ENCODE measurements at regions not wholly inside any gene's neighbourhood (a gene's known extent, or its start where the extent isn't known, plus 50 kb on each side); places are given as distances from the start of the nearest gene placed in this dataset.
"Not testable (repeated sequence)": the region's sequence is repeated elsewhere in the genome, so short reads cannot be mapped to it uniquely, and the experiment has no call there.

DNA sequence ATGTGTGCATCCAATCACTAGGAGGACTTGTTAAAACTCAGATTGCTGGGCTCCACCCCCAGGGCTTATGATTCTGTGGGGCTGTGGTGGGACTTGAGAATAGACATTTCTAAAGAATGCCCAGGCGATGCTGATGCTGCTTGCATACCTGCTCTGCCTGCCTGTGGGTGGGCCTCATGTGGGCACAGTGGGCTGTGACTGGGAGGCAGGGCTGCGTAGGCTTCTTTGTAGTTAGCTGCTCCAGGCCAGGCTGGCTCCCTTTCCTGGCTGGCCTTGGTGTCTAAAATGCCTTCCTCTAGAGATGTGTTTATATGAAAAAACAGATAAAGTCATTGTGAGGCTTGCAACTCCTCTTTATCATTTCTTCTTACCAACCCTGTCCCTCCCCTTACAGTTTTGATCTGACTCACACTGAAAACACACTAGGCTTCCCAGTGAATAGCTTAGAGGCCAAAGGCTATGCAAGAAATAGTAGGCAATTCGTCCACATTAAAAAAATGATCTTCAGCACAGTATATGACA is 495.5 kb upstream of the MAP3K7 start:
- DNase-seq (no peak), ATAC-seq (replicated peaks) (no peak)
- Mint-ChIP-seq H3K27ac (no peak overlapping the region), H3K27me3 (no peaks in the 10 kb centered on the region), H3K36me3 (ENCODE audit: insufficient read depth) (no peaks in the 10 kb centered on the region), H3K9me3 (no peaks in the 10 kb centered on the region), H3K4me1 (ENCODE audit: low read depth in 2 of 2) (peaks cover 0 to 1% of the 10 kb centered on the region in 2 donors), H3K4me3 (no peak overlapping the region)

DNA sequence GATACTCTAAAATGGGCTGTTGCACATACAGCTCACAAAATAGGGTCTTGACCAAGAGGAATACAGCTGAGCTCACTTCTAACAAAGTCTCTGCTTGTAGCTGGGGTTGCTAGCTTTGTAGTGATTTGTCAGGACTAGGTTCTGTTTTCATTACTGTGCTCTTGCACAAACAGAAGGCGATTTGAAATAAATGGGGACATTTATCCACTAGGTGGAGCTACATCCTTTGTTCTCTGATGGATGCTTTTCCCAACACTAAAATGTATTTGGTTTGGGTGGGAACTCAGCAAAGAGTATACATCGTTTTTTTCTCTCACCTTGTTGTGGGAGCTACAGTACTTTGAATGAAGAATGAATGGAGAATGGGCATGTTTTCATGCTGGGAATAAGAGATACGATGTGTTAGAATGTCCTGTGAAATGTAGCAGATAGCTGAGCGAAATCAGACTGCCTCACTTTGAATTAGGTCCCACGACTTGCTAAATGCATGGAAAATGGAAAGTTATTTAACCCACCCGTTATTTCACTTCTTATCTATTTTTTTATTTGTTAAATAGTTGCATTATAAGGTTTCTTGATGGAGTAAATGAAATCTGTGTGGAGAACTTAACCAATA is 494.7 kb upstream of the MAP3K7 start:
- Mint-ChIP-seq H3K36me3 (ENCODE audit: insufficient read depth) (no peaks in the 10 kb centered on the region), H3K27ac (no peak overlapping the region), H3K4me3 (no peak overlapping the region), H3K9me3 (no peaks in the 10 kb centered on the region), H3K4me1 (ENCODE audit: low read depth in 2 of 2) (peaks cover 0 to 1% of the 10 kb centered on the region in 2 donors), H3K27me3 (no peaks in the 10 kb centered on the region)
- no peak for DNase-seq
- no peak for ATAC-seq (replicated peaks)

DNA sequence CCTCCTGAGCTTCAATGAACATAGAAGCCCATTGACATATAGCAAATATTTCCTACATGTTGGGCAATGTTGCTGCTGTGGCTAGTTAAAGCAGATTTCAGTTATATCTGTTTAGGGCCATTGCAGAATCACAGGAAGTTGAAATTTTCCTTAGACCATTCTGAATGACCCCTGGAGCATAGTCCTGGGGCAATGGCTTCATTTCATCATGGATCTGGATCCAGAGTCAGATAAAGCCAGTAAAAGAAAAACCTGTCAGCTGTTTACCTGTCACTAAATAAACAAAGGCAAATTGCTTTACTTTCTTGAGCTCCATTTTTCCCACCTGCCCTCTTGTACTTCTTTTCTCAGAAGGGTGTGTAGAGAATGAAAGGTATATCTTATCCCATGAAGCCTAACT is 494.0 kb upstream of the MAP3K7 start:
- no peaks in the 10 kb centered on the region for H3K9me3 Mint-ChIP-seq
- no peaks in the 10 kb centered on the region for H3K36me3 Mint-ChIP-seq (ENCODE audit: insufficient read depth)
- ATAC-seq (replicated peaks) (no peak), DNase-seq (no peak)
- no peak overlapping the region for H3K4me3 Mint-ChIP-seq
- H3K27me3 Mint-ChIP-seq = no peaks in the 10 kb centered on the region
- H3K27ac Mint-ChIP-seq = no peak overlapping the region
- H3K4me1 Mint-ChIP-seq (ENCODE audit: low read depth in 2 of 2) = peaks cover 0 to 1% of the 10 kb centered on the region in 2 donors

DNA sequence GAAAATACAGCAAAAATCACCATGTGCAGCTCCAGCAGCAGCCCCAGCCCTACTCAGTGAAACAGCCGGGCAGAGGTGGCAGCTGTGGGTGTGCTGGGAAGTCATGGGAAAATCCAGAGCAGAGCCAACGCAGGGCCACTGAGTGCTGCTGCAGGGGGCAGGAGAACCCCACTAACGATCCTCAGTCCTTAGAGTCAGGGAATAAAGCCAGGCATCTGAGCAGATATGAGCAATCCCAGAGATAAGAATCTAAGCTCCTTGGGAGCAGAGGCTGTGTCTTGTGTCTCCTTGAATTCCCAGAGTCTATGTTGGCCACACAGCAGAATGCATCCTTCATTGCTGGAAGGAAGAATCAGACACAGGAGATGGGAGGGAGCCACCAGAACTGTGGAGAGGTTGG is 493.1 kb upstream of the MAP3K7 start:
- Mint-ChIP-seq H3K27me3 (no peaks in the 10 kb centered on the region), H3K36me3 (ENCODE audit: insufficient read depth) (no peaks in the 10 kb centered on the region), H3K4me1 (ENCODE audit: low read depth in 2 of 2) (peaks cover 0 to 1% of the 10 kb centered on the region in 2 donors), H3K27ac (no peak overlapping the region), H3K9me3 (no peaks in the 10 kb centered on the region), H3K4me3 (no peak overlapping the region)
- ATAC-seq (replicated peaks) = no peak
- DNase-seq = no peak

DNA sequence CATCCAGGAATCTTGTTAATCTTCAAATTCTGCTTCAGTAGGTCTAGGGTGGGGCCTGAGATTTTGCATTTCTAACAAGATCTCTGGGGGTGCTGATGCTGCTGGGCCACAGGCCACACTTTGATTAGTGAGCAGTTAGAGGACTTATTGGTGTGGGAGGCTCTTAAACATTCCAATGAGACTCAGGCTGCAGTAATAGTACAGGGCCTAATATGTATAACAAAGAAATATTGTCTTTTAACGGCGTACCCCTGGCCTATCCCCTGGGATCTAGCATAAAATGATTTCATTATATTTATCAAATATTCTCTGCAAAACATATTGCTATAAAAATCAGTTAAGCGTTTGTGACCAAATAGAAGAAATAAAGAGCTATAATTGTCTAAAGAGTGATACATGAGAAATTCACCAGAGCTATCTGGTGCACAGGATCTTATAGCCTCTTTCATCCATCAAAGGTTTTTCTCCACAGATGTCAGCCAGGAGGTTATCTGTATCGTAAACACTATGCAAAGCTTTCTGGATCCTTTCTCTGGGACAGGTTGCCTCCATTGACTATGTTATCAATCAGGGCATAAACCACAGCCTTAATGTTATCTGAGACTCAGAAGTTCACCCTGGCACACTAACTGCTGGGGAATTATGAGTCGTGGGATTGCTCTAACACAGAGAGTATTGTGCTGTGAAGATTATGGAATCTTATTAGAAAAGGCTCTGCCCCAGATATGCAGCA is 488.5 kb upstream of the MAP3K7 start:
- Mint-ChIP-seq H3K27me3 (no peaks in the 10 kb centered on the region), H3K27ac (no peak overlapping the region), H3K4me1 (ENCODE audit: low read depth in 2 of 2) (no peaks in the 10 kb centered on the region), H3K4me3 (no peak overlapping the region), H3K36me3 (ENCODE audit: insufficient read depth) (no peaks in the 10 kb centered on the region), H3K9me3 (peaks cover 0 to 3% of the 10 kb centered on the region in 2 donors)
- DNase-seq = no peak
- ATAC-seq (replicated peaks) = no peak

DNA sequence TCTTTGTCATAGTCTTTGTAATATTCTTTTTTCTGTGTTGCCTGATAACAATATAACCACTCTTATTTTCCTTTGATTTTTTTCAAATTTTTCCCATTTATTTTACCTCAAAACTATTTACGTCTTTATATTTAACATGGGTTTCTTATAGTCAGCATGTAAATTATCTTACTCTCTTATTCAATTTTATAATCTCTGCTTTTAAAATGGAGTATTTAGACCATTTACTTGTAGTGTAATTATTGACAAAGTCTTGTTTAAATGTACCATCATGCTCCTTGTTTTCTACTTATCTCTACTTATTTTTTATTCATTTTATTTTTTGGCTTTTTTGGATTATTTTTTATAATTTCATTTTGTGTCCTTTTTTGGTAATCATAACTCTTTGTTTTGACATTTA is 476.5 kb upstream of the MAP3K7 start:
- Mint-ChIP-seq H3K4me1 (ENCODE audit: low read depth in 2 of 2) (no peaks in the 10 kb centered on the region), H3K36me3 (ENCODE audit: insufficient read depth) (no peaks in the 10 kb centered on the region), H3K27me3 (no peaks in the 10 kb centered on the region), H3K27ac (no peak overlapping the region), H3K9me3 (peaks cover 0 to 7% of the 10 kb centered on the region in 2 donors), H3K4me3 (no peak overlapping the region)
- ATAC-seq (replicated peaks) (no peak), DNase-seq (no peak)

DNA sequence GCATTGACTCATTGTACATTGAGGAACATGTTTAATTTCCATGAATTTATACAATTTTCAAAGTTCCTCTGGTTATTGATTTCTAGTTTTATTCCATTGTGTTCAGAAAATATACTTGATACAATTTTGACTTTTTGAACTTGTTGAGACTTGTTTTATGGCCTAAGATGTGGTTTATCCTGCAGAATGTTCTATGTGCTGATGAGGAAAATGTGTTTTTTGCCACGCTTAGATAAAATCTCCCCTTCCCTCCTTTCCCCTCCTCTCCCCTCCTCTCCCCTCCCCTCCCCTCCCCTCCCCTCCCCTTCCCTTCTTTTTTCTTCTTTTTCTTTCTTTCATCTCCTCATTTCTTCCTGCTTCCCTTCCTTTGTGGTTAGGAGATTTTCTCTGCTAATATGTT is 470.8 kb upstream of the MAP3K7 start:
- Mint-ChIP-seq H3K4me3 (no peak overlapping the region), H3K27me3 (no peaks in the 10 kb centered on the region), H3K9me3 (peaks cover 9 to 12% of the 10 kb centered on the region in 2 donors), H3K36me3 (ENCODE audit: insufficient read depth) (no peaks in the 10 kb centered on the region), H3K27ac (no peak overlapping the region), H3K4me1 (ENCODE audit: low read depth in 2 of 2) (no peaks in the 10 kb centered on the region)
- DNase-seq = no peak
- ATAC-seq (replicated peaks) = no peak

DNA sequence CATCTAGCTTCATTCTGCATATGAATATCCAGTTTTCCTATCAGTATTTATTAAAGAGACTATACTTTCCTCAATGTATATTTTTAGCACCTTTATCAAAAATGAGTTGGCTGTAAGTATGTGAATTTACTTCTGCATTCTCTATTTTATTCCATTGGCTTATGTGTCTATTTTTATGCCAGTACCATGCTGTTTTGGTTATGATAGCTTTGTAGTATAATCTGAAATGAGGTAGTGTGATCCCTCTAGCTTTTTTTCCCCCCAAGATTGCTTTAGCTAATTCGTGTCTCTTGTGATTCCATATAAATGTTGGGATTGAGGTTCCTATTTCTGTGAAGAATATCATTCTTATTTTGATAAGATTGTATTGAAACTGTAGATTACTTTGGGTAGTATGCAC is 469.1 kb upstream of the MAP3K7 start:
- Mint-ChIP-seq H3K36me3 (ENCODE audit: insufficient read depth) (no peaks in the 10 kb centered on the region), H3K4me3 (no peak overlapping the region), H3K4me1 (ENCODE audit: low read depth in 2 of 2) (no peaks in the 10 kb centered on the region), H3K9me3 (peaks cover 6 to 12% of the 10 kb centered on the region in 2 donors), H3K27ac (no peak overlapping the region), H3K27me3 (no peaks in the 10 kb centered on the region)
- DNase-seq (no peak), ATAC-seq (replicated peaks) (no peak)

DNA sequence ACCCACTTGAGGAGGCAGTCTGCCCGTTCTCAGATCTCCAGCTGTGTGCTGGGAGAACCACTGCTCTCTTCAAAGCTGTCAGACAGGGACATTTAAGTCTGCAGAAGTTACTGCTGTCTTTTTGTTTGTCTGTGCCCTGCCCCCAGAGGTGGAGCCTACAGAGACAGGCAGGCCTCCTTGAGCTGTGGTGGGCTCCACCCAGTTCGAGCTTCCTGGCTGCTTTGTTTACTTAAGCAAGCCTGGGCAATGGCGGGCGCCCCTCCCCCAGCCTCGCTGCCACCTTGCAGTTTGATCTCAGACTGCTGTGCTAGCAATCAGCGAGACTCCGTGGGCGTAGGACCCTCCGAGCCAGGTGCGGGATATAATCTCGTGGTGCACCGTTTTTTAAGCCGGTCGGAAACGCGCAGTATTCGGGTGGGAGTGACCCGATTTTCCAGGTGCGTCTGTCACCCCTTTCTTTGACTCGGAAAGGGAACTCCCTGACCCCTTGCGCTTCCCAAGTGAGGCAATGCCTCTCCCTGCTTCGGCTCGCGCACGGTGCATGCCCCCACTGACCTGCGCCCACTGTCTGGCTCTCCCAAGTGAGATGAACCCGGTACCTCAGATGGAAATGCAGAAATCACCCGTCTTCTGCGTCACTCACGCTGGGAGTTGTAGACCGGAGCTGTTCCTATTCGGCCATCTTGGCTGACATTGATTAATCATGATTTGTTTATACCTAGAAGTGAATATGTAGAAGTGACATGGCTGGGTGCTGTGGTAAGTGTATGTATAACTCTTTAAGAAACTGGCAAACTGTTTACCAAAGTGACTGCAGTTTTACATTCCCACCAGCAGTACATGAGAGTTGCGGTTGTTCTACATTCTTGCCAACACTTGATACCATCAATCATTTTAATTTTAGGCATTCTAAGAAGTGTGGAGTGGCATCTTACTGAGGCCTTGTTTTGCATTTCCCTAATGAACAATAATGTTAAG is 465.9 kb upstream of the MAP3K7 start:
- H3K27me3 Mint-ChIP-seq; H3K27ac Mint-ChIP-seq; H3K36me3 Mint-ChIP-seq (ENCODE audit: insufficient read depth); ATAC-seq (replicated peaks); H3K4me3 Mint-ChIP-seq; DNase-seq; H3K4me1 Mint-ChIP-seq (ENCODE audit: low read depth in 2 of 2): not testable (repeated sequence)
- peaks cover 2 to 12% of the 10 kb centered on the region in 2 donors for H3K9me3 Mint-ChIP-seq

DNA sequence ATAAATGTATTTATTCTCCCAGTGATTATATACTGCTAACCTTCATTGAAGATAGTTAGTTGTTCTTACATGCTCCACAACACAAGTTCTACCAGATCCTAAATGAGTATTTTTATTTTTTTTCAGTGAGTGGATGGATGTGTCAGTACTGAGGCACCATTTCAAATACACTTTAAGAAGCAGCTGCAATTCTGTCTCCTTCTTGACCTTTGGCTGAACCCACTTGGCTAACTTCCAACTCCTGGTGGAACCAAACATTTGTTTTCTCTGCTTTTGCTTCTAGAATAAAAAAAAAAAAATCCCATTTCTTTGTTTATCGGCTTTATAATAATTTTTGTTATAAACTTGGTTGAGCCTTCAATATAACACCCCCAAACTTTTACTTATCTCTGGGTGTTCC is 458.3 kb upstream of the MAP3K7 start:
- Mint-ChIP-seq H3K9me3 (peaks cover 0 to 8% of the 10 kb centered on the region in 2 donors), H3K27ac (no peak overlapping the region), H3K36me3 (ENCODE audit: insufficient read depth) (no peaks in the 10 kb centered on the region), H3K4me3 (no peak overlapping the region), H3K27me3 (no peaks in the 10 kb centered on the region), H3K4me1 (ENCODE audit: low read depth in 2 of 2) (no peaks in the 10 kb centered on the region)
- no peak for DNase-seq
- ATAC-seq (replicated peaks) = no peak

DNA sequence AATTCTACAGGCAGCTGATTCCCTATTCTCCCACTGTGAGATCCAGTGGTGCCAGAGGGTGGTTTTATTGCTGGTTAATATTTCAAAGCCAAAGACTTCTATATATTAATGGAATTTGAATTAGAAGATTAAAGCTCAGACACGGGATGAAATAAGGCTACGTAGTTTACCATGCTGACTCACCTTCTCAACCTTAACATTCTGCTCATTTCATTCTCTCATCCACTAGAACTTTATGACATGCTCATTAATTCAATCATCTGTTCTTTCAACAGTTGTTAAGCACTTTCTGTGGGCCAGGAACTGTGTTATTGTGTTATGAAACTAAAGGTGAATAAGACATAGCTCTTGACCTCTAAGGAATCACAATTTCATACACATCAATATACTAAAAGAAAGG is 456.9 kb upstream of the MAP3K7 start:
- Mint-ChIP-seq H3K36me3 (ENCODE audit: insufficient read depth) (no peaks in the 10 kb centered on the region), H3K4me3 (no peak overlapping the region), H3K27ac (no peak overlapping the region), H3K4me1 (ENCODE audit: low read depth in 2 of 2) (no peaks in the 10 kb centered on the region), H3K27me3 (no peaks in the 10 kb centered on the region), H3K9me3 (peaks cover 0 to 8% of the 10 kb centered on the region in 2 donors)
- no peak for ATAC-seq (replicated peaks)
- no peak for DNase-seq

DNA sequence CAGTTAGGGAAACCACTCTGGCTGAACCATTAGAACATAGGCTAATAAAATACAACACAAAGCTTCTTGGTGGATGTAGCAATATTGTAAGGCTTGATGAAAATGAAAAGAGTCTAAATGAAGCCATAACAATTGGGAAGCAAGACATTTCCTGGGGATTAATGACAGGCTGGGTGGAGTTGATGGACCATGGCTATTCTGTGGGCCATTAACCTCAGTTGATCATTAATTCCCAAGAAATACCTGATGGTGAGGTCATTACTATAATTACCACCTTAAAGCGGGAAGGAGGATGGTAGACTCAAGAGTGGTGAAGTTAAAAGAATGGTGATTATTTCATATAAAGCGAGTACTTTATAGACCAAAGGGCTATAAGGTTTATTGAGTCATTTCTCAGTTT is 455.8 kb upstream of the MAP3K7 start:
- Mint-ChIP-seq H3K27ac (no peak overlapping the region), H3K27me3 (no peaks in the 10 kb centered on the region), H3K4me1 (ENCODE audit: low read depth in 2 of 2) (no peaks in the 10 kb centered on the region), H3K36me3 (ENCODE audit: insufficient read depth) (no peaks in the 10 kb centered on the region), H3K9me3 (peaks cover 0 to 8% of the 10 kb centered on the region in 2 donors), H3K4me3 (no peak overlapping the region)
- ATAC-seq (replicated peaks) = no peak
- no peak for DNase-seq

DNA sequence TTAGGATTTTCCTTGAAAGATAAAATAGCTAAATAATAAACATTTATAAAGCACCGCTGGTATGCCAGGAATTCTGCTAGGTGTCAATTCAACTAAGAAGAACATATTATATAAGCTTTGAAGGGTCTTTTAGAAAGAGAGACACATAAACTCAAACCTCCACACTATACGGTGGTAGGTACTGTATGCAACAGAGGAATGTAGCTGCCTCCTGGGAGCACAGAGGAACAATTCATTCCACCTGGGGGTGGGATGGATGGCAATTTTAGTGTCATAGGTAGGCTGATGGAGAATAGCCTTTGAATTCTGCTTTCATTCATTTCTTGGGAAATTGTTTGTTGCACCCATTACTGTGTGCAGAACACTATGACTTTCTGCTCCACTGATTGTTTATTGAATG is 447.1 kb upstream of the MAP3K7 start:
- Mint-ChIP-seq H3K27ac (no peak overlapping the region), H3K27me3 (no peaks in the 10 kb centered on the region), H3K9me3 (peaks cover 0 to 4% of the 10 kb centered on the region in 2 donors), H3K36me3 (ENCODE audit: insufficient read depth) (no peaks in the 10 kb centered on the region), H3K4me1 (ENCODE audit: low read depth in 2 of 2) (no peaks in the 10 kb centered on the region), H3K4me3 (no peak overlapping the region)
- no peak for DNase-seq
- no peak for ATAC-seq (replicated peaks)

Measured in effector memory CD8-positive, alpha-beta T cell (primary cell).